Central memory CD8-positive, alpha-beta T cell (primary cell): ENCODE measurements at regions not wholly inside any gene's neighbourhood (a gene's known extent, or its start where the extent isn't known, plus 50 kb on each side); places are given as distances from the start of the nearest gene placed in this dataset.

Source experiments
- ATAC-seq: fragments of 150-1000 bp; cut with Tn5 transposase; replicated peaks from 2 replicates; pipeline ENCODE4 v1.10.0; 2022; ENCODE audit warnings: mild to moderate bottlenecking, moderate FRiP score, moderate number of reproducible peaks; ENCODE audit not compliant: poor library complexity, severe bottlenecking; ENCODE audit errors: extremely low read depth
- DNase-seq, 2 donors: peaks; one replicate each; pipeline ENCODE4 v3.0.0; 2021; ENCODE audit warnings: low spot score in 2 of 2
- H3K27ac Mint-ChIP-seq: one replicate; pipeline ENCODE4 v1.8.0; 2022; ENCODE audit warnings: low read depth, mild to moderate bottlenecking, moderate library complexity, mixed read lengths
- H3K27me3 Mint-ChIP-seq: one replicate; pipeline ENCODE4 v1.8.0; 2022; ENCODE audit warnings: mixed read lengths
- H3K36me3 Mint-ChIP-seq: one replicate; pipeline ENCODE4 v1.8.0; 2022; ENCODE audit warnings: mild to moderate bottlenecking, moderate library complexity, mixed read lengths; ENCODE audit not compliant: insufficient read depth
- H3K4me1 Mint-ChIP-seq: one replicate; pipeline ENCODE4 v1.8.0; 2022; ENCODE audit warnings: mixed read lengths
- H3K4me3 Mint-ChIP-seq: one replicate; pipeline ENCODE4 v1.8.0; 2022; ENCODE audit warnings: mild to moderate bottlenecking, moderate library complexity, mixed read lengths
- H3K9me3 Mint-ChIP-seq: one replicate; pipeline ENCODE4 v1.8.0; 2022; ENCODE audit warnings: mixed read lengths

DNA sequence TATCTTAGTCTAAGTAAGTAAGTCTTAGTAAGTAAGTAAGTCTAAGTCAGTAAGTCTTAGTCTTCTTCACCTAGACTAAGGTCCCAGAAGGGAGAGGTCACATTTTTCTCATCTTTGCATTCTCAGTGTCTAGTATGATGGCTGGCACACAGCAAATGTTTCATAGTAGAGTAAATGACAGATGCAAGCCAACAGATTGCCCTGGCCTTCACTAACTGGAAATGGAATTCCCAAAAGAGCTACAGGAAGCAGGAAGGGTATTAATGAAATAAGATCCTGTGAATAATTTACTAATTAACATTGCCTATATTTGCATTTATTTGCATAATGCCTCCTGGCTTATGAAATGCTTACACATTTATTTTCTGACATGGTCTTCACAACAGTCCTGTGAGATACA, 221.6 kb downstream of the RAD51AP2 start:
- DNase-seq (no peak), ATAC-seq (no peak)
- Mint-ChIP-seq H3K36me3 (no peaks in the 10 kb centered on the region), H3K27me3 (no peaks in the 10 kb centered on the region), H3K4me3 (no peak overlapping the region), H3K4me1 (no peaks in the 10 kb centered on the region), H3K27ac (no peak overlapping the region), H3K9me3 (peaks cover 26% of the 10 kb centered on the region)

DNA sequence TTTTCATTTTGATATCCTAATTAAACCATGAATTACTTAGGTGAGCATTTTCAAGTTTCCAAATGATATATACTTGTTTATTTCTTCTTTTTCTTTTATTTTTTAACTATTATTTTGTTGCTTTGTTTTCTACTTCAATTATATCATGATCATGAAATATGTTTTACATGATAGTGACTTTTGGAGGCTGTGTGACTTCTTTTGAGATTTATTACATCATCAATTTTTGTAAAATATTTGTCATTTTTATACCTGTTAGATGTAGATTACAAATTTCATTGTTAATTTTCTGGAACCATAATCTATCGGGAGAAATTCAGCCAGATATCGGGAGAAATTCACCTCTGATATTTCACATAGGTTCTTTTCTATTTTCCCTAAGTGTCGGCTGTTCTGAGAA, 228.6 kb downstream of the RAD51AP2 start:
- H3K4me3 Mint-ChIP-seq: no peak overlapping the region
- DNase-seq: no peak
- no peaks in the 10 kb centered on the region for H3K27me3 Mint-ChIP-seq
- H3K9me3 Mint-ChIP-seq: peaks cover 21% of the 10 kb centered on the region
- H3K36me3 Mint-ChIP-seq: no peaks in the 10 kb centered on the region
- no peaks in the 10 kb centered on the region for H3K4me1 Mint-ChIP-seq
- no peak overlapping the region for H3K27ac Mint-ChIP-seq
- no peak for ATAC-seq

DNA sequence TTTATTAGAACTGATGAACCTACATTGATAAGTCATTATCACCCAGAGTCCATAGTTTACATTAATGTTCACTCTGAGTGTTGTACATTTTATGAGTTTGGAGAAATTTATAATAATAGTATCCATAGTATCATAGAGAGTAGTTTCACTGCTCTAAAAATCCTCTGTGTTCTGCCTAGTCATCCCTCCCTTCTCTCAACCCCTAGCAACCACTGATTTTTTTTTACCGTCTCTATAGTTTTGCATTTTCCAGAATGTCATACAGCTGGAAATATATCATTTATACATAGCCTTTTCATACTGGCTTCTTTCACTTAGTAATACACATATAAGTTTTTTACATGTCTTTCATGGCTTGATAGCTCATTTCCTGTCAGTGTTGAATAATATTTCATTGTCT, 231.1 kb downstream of the RAD51AP2 start:
- Mint-ChIP-seq H3K4me1 (no peaks in the 10 kb centered on the region), H3K36me3 (no peaks in the 10 kb centered on the region), H3K9me3 (peaks cover 24% of the 10 kb centered on the region), H3K27ac (no peak overlapping the region), H3K27me3 (no peaks in the 10 kb centered on the region), H3K4me3 (no peak overlapping the region)
- no peak for DNase-seq
- no peak for ATAC-seq

DNA sequence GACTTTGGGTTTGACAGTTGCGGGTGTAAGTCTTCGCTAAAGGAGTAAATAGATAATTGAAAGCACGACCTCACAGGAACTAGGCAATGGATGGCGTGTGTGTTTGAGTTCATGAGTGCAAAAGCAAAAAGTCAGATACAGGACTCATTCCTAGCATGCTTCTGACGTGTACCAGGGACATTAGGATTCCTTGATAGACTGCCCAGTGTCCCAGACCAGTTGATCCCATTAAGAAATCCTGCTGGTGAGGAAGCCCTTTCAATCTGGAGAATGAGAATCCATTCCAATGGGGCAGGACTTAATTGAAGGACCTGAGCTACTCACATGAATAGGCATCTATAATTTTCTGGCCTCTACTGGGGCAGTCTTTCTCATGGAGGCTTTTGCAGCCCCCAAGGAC, 235.4 kb downstream of the RAD51AP2 start:
- ATAC-seq: no peak
- Mint-ChIP-seq H3K27ac (no peak overlapping the region), H3K4me3 (no peak overlapping the region), H3K4me1 (no peaks in the 10 kb centered on the region), H3K36me3 (no peaks in the 10 kb centered on the region), H3K9me3 (peaks cover 29% of the 10 kb centered on the region), H3K27me3 (no peaks in the 10 kb centered on the region)
- DNase-seq: no peak

DNA sequence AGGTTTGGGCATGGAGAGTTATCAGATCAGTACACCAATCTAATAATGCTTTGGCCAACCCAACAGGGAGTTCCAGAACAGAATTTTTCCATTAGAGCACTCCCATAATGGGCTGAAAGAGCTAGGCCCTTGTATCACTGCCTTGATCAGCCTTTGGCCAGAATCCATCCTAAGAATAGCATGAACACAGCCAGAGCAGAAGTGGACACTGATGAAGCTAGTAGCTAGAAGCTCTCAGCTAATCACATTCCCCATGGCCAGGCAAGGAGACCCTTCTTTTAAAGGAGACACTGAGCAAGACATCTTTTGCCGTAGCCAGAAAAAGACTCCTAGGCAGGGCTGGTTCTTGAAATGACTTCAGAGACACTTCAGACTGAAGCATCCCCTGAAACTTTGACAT, 236.0 kb downstream of the RAD51AP2 start:
- Mint-ChIP-seq H3K9me3 (peaks cover 27% of the 10 kb centered on the region), H3K27ac (no peak overlapping the region), H3K36me3 (no peaks in the 10 kb centered on the region), H3K4me3 (no peak overlapping the region), H3K27me3 (no peaks in the 10 kb centered on the region), H3K4me1 (no peaks in the 10 kb centered on the region)
- DNase-seq: no peak
- ATAC-seq: no peak

DNA sequence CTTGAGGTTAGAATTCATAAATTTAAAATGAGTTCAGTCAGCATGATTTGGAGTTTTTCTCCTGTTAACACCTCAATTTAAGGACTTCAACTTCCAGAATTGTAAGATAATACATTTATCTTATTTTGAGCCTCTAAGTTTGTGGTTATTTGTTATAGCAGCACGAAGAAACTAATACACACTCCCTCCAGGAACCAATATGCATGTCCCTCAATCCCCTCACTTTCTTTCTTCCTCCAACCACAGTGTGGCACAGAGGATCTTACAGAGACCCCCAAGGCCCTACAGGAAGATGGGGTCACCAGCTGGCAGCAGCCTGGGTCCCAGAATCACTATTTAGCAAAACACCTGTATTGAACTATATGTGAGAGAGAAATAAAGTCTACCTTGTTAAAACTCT, 242.0 kb downstream of the RAD51AP2 start:
- Mint-ChIP-seq H3K4me1 (no peaks in the 10 kb centered on the region), H3K27ac (no peak overlapping the region), H3K4me3 (no peak overlapping the region), H3K36me3 (no peaks in the 10 kb centered on the region), H3K27me3 (no peaks in the 10 kb centered on the region), H3K9me3 (peaks cover 17% of the 10 kb centered on the region)
- no peak for DNase-seq
- ATAC-seq: no peak

DNA sequence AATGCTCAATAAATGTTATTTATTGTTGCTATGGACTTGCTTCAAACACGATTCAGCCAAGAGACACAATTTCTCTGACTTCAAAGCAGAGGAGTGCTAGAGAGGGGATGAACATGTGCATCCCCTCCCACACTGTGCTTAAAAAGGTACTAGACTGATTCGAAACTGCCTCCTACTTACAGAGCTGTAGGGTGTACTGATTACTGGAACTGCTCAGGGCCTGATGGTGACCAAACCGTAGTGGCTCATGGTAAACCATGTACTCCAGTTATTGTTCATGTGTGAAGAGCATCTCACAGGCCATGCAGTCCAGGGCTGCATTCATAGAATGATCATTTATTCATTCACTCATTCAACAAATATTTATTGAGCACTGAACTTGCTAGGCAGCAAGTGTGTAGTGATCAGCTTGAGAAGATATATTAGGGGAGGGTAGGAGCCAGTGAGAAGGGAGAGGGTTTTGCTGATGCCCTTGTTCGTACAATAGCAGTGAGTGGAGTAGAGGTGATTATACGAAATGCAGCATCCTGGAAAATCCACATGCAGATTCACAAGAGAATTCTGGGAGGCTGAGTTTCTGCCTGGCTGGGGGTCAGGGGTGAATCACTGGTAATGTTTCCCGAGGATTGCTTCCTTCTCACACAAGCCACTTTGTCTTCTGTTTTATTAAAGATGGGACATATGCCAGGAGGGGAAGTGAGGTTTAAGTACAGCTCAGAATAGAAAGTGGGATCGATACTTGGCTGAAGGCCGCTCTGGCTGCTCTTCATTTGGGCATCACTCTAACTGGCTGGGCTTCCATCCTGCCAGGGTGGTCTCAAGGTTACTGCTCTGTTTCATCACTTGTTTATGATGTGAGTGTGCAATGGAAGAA, 245.4 kb downstream of the RAD51AP2 start:
- DNase-seq (no peak), ATAC-seq (no peak)
- no peak overlapping the region for H3K27ac Mint-ChIP-seq
- peaks cover 12% of the 10 kb centered on the region for H3K9me3 Mint-ChIP-seq
- no peak overlapping the region for H3K4me3 Mint-ChIP-seq
- no peaks in the 10 kb centered on the region for H3K4me1 Mint-ChIP-seq
- no peaks in the 10 kb centered on the region for H3K36me3 Mint-ChIP-seq
- H3K27me3 Mint-ChIP-seq: no peaks in the 10 kb centered on the region

DNA sequence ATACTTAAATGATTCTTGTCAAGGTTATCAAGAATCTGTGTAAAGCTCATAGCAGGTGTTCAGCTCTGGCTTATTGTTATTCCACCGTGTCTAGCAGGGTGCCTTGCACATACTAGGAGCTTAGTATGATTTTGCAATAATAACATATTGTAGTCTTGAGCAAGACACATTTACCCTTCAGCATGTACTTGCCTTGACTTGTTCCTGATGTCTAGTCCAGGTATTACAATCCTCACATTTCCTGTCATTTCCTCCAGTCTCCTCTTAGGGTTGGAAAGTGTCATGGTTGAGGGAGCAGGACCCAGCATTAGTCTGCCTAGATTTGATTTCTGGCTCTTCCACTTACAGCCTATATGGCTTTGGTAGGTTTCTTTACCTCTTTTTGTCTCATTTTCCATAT, 246.1 kb downstream of the RAD51AP2 start:
- H3K27ac Mint-ChIP-seq: no peak overlapping the region
- ATAC-seq (no peak), DNase-seq (no peak)
- H3K9me3 Mint-ChIP-seq: peaks cover 12% of the 10 kb centered on the region
- no peaks in the 10 kb centered on the region for H3K27me3 Mint-ChIP-seq
- H3K36me3 Mint-ChIP-seq: no peaks in the 10 kb centered on the region
- H3K4me1 Mint-ChIP-seq: no peaks in the 10 kb centered on the region
- H3K4me3 Mint-ChIP-seq: no peak overlapping the region

DNA sequence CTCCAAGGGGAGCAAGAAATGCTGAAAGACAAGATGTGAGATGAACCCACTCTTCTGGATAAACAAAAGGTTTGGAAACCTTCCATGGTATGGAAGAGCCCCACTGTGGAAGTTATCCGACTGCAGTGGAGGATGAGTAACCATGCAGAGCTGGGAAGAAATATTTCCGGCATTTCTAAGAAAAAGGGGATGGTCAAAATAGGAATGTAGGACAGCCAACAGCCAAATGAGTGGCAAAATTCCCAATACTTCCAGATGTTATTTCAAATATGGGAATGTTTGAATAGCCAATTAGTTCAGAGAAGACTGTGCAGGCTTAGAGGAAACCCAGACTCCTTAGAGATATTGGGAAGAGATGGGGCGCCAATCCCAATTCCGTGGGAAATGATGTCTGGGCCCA, 246.8 kb downstream of the RAD51AP2 start:
- Mint-ChIP-seq H3K4me3 (no peak overlapping the region), H3K4me1 (no peaks in the 10 kb centered on the region), H3K27ac (no peak overlapping the region), H3K27me3 (no peaks in the 10 kb centered on the region), H3K9me3 (peaks cover 12% of the 10 kb centered on the region), H3K36me3 (no peaks in the 10 kb centered on the region)
- ATAC-seq (no peak), DNase-seq (no peak)

DNA sequence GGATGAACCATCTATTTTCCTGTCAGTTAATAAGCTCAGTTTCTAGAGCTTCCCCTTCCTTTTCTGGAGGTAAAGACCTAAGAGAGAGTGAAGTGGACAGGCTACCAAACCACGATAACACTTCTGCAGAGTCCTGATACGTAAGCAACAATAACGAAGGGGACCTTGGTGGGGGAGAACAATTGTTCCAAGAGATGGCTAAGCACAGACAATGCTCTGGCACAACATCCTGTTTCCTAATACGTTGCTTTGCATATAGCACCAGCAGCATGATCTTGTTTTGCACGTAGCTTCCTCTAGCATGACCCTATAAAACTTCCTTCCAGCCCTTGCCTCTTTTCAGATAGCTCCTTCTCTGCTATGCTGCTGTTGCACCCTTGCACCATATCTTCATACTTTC, 247.3 kb downstream of the RAD51AP2 start:
- no peak for DNase-seq
- H3K27ac Mint-ChIP-seq: no peak overlapping the region
- H3K9me3 Mint-ChIP-seq: peaks cover 12% of the 10 kb centered on the region
- no peaks in the 10 kb centered on the region for H3K27me3 Mint-ChIP-seq
- H3K4me3 Mint-ChIP-seq: no peak overlapping the region
- H3K4me1 Mint-ChIP-seq: no peaks in the 10 kb centered on the region
- no peaks in the 10 kb centered on the region for H3K36me3 Mint-ChIP-seq
- ATAC-seq: no peak

DNA sequence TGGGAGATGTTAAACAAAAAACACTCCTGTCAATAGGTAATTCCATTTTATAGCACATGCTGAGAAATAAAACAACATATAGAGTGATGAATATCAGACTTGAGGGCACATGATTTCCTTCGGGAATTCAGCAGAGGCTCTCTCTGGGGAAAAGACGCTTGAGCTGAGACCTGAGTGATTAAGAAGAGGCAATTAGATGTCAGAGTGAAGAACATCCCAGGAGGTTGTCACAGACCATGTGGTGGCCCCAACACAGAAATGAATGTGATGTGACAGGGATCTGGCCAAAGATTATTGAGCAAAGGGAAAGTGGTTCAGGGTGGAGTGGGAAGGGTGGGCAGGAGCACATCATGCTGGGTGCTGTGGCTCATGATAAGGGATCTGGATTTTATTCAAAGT, 254.7 kb downstream of the RAD51AP2 start:
- H3K4me1 Mint-ChIP-seq: no peaks in the 10 kb centered on the region

DNA sequence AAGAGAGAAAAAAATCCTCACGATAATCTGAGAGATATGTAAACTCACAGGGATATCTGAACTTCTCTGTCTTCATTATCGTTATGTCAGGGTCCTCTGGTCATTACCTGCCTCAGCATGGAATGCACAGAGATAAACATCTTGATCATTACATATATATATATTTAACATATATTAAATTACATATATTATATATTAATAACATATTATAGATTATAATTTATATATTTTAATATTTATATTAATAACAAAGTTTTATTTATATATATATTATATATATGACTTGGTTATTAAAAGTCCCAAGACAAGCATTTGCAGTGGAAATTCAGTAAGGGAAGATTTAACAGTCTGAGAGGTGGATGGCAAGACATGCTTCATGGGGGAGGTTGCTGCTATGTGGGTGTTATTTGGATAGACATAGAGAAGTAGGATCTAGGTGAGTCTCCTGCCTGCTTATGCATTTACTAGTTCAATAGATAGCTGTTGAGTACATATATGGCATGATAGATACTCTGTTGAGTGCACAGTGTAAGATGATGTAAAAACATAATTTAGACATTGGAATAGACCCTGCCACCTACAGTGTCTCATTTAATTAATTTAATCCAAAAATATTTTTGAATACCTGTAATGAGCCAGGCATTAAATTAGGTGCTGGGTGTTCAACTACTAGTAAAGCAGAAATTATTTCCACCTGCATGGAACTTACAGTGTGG, 255.2 kb downstream of the RAD51AP2 start:
- Mint-ChIP-seq H3K27me3 (no peaks in the 10 kb centered on the region), H3K9me3 (no peaks in the 10 kb centered on the region), H3K4me3 (no peak overlapping the region), H3K36me3 (no peaks in the 10 kb centered on the region), H3K27ac (no peak overlapping the region), H3K4me1 (no peaks in the 10 kb centered on the region)
- DNase-seq (no peak), ATAC-seq (no peak)

More for the DNA sequence above, 254.7 kb downstream of the RAD51AP2 start:
- H3K9me3 Mint-ChIP-seq: no peaks in the 10 kb centered on the region
- no peak overlapping the region for H3K27ac Mint-ChIP-seq
- no peak overlapping the region for H3K4me3 Mint-ChIP-seq
- ATAC-seq (no peak), DNase-seq (no peak)
- H3K36me3 Mint-ChIP-seq: no peaks in the 10 kb centered on the region
- no peaks in the 10 kb centered on the region for H3K27me3 Mint-ChIP-seq

DNA sequence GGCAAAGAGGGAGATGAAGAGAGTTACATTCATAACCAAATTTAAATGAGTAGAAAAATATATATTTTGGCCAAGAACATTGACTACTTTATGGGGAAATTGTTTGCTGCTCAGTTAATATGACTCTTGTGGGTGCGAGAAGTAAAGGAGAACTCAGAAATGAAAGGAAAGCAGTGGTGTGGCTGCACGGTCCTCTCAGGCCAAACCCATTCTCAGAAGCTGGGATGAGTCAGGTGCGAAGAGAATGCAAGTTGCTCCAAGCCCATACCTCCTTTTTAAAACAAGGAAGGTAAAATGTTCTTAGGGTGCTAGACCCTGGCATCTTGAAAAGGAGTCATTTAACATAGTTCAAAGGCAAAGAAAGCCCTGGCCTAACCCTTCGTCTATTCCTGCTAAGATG, 258.6 kb downstream of the RAD51AP2 start:
- DNase-seq (no peak), ATAC-seq (no peak)
- H3K27me3 Mint-ChIP-seq: no peaks in the 10 kb centered on the region
- peaks cover 7% of the 10 kb centered on the region for H3K9me3 Mint-ChIP-seq
- H3K36me3 Mint-ChIP-seq: no peaks in the 10 kb centered on the region
- H3K4me3 Mint-ChIP-seq: no peak overlapping the region
- no peaks in the 10 kb centered on the region for H3K4me1 Mint-ChIP-seq
- no peak overlapping the region for H3K27ac Mint-ChIP-seq
